ENCODE measurements at regions not wholly inside any gene's neighbourhood (a gene's known extent, or its start where the extent isn't known, plus 50 kb on each side); places are given as distances from the start of the nearest gene placed in this dataset.

- TF ChIP-seq CTCF (conservative IDR thresholded peaks at IDR 0.05; ENCODE audit: low read length) (no peak), EZH2phosphoT487 (IDR thresholded peaks at IDR 0.05; ENCODE audit: borderline replicate concordance, low read depth, low read length) (no peak)
Measured at GRCh38 chr3:159631226-159631625, 357.4 kb upstream of the IL12A start.

Data from OCI-LY7 (cell line).